ENCODE measurements at regions not wholly inside any gene's neighbourhood (a gene's known extent, or its start where the extent isn't known, plus 50 kb on each side); places are given as distances from the start of the nearest gene placed in this dataset.

GRCh38 chr9:29322240-29322639 is 1749.0 kb upstream of the C9orf72 start:
- H3K27ac Mint-ChIP-seq, result no peak overlapping the region
- no peak overlapping the region for H3K4me2 ChIP-seq (ENCODE audit: insufficient read depth, insufficient read length, low read length)

More at GRCh38 chr9:29322240-29322639, 1749.0 kb upstream of the C9orf72 start:
- no peak overlapping the region for H3T11ph ChIP-seq (ENCODE audit: low read length)
- no peak overlapping the region for H2BK5ac ChIP-seq (ENCODE audit: insufficient read length, low read length)
- H2AFZ ChIP-seq (ENCODE audit: low read length), result no peak overlapping the region
- no peak overlapping the region for H2BK15ac ChIP-seq (ENCODE audit: low read depth, low read length)
- DNase-seq, result no peak
- no peaks in the 10 kb centered on the region for H3K27me3 ChIP-seq (ENCODE audit: insufficient read depth, low read length)
- no peak overlapping the region for H4K5ac ChIP-seq (ENCODE audit: insufficient read length, low read depth, low read length)
- Mint-ChIP-seq H3K27me3 (ENCODE audit: low read depth) (no peaks in the 10 kb centered on the region; the same call in 1 of the 2 replicates), H3K36me3 (ENCODE audit: insufficient read depth in 1 of 3, low read depth in 3 of 3) (no peaks in the 10 kb centered on the region; a peak in 1 of 7 replicates), H3K4me3 (no peak overlapping the region), H3K4me1 (peaks cover 36 to 43% of the 10 kb centered on the region in 2 experiments), H3K9me3 (no peaks in the 10 kb centered on the region)
- no peak overlapping the region for H2BK120ac ChIP-seq (ENCODE audit: low read depth, low read length, poor library complexity, severe bottlenecking)
- no peak overlapping the region for H3K14ac ChIP-seq (ENCODE audit: insufficient read depth, low read length)
- no peaks in the 10 kb centered on the region for H3K79me1 ChIP-seq (ENCODE audit: insufficient read depth, low read depth, low read length, poor library complexity, severe bottlenecking)
- no peak overlapping the region for H4K8ac ChIP-seq (replicated peaks; ENCODE audit: insufficient read length, low read depth, low read length)
- TF ChIP-seq CTCF (conservative IDR thresholded peaks at IDR 0.05), result no peak
- H3K4me1 ChIP-seq (ENCODE audit: insufficient read depth, low read length), result peaks cover 2% of the 10 kb centered on the region; the same call in 1 of the 2 replicates
- H3K9me3 ChIP-seq (ENCODE audit: control insufficient read depth, low read depth, low read length), result no peaks in the 10 kb centered on the region
- H4K91ac ChIP-seq (ENCODE audit: insufficient read length, low read depth, low read length), result no peak overlapping the region
- H2BK12ac ChIP-seq (ENCODE audit: insufficient read length, low read depth, low read length), result no peak overlapping the region
- no peak overlapping the region for H2BK20ac ChIP-seq (ENCODE audit: low read depth, low read length, poor library complexity, severe bottlenecking)
- no CpG with 5 or more reads among the region's 2 CpGs for WGBS (ENCODE audit: extremely low coverage, insufficient read length, low lambda C conversion rate)
- no peaks in the 10 kb centered on the region for H4K20me1 ChIP-seq (ENCODE audit: control insufficient read depth, insufficient read depth, insufficient read length)
- no peak overlapping the region for H3K4ac ChIP-seq (ENCODE audit: low read depth, low read length)
- H3K18ac ChIP-seq (ENCODE audit: insufficient read length, low read depth, low read length), result no peak overlapping the region
- no peaks in the 10 kb centered on the region for H3K23me2 ChIP-seq (ENCODE audit: insufficient read length, low read depth, low read length, poor library complexity, severe bottlenecking)
- no peak overlapping the region for H3K23ac ChIP-seq (ENCODE audit: insufficient read length, low read depth, low read length)
- H2AK5ac ChIP-seq (ENCODE audit: insufficient read length, low read length), result no peak overlapping the region
- no peak overlapping the region for H3K27ac ChIP-seq (ENCODE audit: insufficient read length, low read depth, low read length)
- no peak overlapping the region for H3K9ac ChIP-seq (ENCODE audit: extremely low read depth, insufficient read length, low read length)
- H3K56ac ChIP-seq (ENCODE audit: insufficient read length, low read depth, low read length), result no peak overlapping the region
- H3K79me2 ChIP-seq (ENCODE audit: insufficient read depth, low read length), result no peaks in the 10 kb centered on the region

Data from H9 (cell line).